GM12878 (cell line): ENCODE measurements at regions not wholly inside any gene's neighbourhood (a gene's known extent, or its start where the extent isn't known, plus 50 kb on each side); places are given as distances from the start of the nearest gene placed in this dataset.

Experiments
- EGR1 ChIP-seq, 2 experiments: IDR thresholded peaks; 1 replicate in 1 of 2; 2 replicates in 1 of 2; pipeline ENCODE4 v1.6.1; 2011 to 2012; ENCODE audit warnings: low read depth in 2 of 2, low read length in 2 of 2, borderline replicate concordance in 1 of 2, mild to moderate bottlenecking in 1 of 2, moderate library complexity in 1 of 2
- GABPA ChIP-seq: IDR thresholded peaks from 2 replicates; pipeline ENCODE4 v1.6.1; 2014; ENCODE audit warnings: antibody characterized with exemption, low read depth, mild to moderate bottlenecking, inconsistent platforms
- KLF5 ChIP-seq: fragments of 450-650 bp; IDR thresholded peaks from 2 replicates; pipeline ENCODE4 v1.6.1; 2014; ENCODE audit warnings: mild to moderate bottlenecking; ENCODE audit not compliant: partially characterized antibody
- PAX5 ChIP-seq: IDR thresholded peaks from 2 replicates; pipeline ENCODE4 v1.6.1; 2011; ENCODE audit warnings: low read depth, low read length, borderline replicate concordance
- POLR2A ChIP-seq: IDR thresholded peaks from 2 replicates; pipeline ENCODE4 v1.6.1; 2011; ENCODE audit warnings: low read depth, mild to moderate bottlenecking, low read length
- POLR2AphosphoS2 ChIP-seq: IDR thresholded peaks from 2 replicates; pipeline ENCODE4 v1.6.1; 2011; ENCODE audit warnings: low read depth, mild to moderate bottlenecking, low read length, improper control_type of control experiment, moderate library complexity
- TF ChIP-seq, protein P1 (sequence below), 3 experiments: IDR thresholded peaks in 2 of 3; conservative IDR thresholded peaks in 1 of 3; 2 replicates each; pipeline ENCODE4 v1.5.1; 2011; ENCODE audit warnings: low read depth in 3 of 3, low read length in 3 of 3, mild to moderate bottlenecking in 3 of 3, control low read depth in 2 of 3, moderate library complexity in 2 of 3, inconsistent platforms in 1 of 3, mixed read lengths in 1 of 3; ENCODE audit not compliant: control insufficient read depth in 2 of 3, insufficient read depth in 1 of 3; ENCODE audit errors: extremely low read depth in 1 of 3

DNA sequence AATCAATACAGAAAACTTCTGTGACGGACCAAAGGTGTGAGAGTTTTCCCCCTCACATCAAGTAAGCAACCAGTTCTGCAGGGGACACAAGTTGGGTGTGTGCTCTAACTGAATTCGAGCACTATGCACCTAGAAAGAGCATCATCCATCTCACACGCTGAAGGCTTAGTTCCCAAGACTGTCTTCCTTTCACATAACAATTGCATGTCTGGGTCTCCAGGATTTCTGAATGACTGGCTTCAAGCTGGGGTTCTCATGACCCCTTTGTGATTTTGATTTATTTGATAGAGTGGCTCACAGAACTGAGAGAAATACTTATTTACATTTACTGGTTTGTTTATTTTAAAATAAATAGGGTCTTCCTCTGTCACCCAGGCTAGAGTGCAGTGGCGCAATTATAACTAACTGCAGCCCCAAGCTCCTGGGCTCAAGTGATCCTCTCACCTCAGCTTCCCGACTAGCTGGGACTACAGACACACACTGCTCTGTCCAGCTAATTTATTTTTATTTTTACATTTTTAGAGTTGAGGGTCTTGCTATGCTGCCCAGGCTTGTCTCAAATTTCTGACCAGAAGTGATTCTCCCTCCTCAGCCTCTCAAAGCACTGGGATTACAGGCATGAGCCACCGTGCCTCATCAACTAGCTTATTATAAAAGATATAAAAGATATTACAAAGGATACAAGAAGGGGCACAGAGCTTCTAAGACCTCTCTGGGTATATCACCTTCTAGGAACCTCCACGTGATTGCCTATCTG lies 316.7 kb upstream of the CDH12 start:
- no peak for TF ChIP-seq EGR1 (IDR thresholded peaks at IDR 0.05; ENCODE audit: borderline replicate concordance in 1 of 2, low read depth in 2 of 2, low read length in 2 of 2)
- TF ChIP-seq, protein P1, sequence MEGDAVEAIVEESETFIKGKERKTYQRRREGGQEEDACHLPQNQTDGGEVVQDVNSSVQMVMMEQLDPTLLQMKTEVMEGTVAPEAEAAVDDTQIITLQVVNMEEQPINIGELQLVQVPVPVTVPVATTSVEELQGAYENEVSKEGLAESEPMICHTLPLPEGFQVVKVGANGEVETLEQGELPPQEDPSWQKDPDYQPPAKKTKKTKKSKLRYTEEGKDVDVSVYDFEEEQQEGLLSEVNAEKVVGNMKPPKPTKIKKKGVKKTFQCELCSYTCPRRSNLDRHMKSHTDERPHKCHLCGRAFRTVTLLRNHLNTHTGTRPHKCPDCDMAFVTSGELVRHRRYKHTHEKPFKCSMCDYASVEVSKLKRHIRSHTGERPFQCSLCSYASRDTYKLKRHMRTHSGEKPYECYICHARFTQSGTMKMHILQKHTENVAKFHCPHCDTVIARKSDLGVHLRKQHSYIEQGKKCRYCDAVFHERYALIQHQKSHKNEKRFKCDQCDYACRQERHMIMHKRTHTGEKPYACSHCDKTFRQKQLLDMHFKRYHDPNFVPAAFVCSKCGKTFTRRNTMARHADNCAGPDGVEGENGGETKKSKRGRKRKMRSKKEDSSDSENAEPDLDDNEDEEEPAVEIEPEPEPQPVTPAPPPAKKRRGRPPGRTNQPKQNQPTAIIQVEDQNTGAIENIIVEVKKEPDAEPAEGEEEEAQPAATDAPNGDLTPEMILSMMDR (IDR thresholded peaks at IDR 0.05 in 2 of 3, conservative IDR thresholded peaks at IDR 0.05 in 1 of 3; ENCODE audit: control insufficient read depth in 2 of 3, extremely low read depth in 1 of 3, insufficient read depth in 1 of 3, low read depth in 3 of 3, low read length in 3 of 3): no peak
- TF ChIP-seq POLR2AphosphoS2: no peak
- TF ChIP-seq PAX5: no peak
- no peak for TF ChIP-seq POLR2A
- TF ChIP-seq KLF5: no peak
- no peak for TF ChIP-seq GABPA
